Neural crest cell (in vitro differentiated cells): ENCODE measurements at regions not wholly inside any gene's neighbourhood (a gene's known extent, or its start where the extent isn't known, plus 50 kb on each side); places are given as distances from the start of the nearest gene placed in this dataset.
"Not testable (repeated sequence)": the region's sequence is repeated elsewhere in the genome, so short reads cannot be mapped to it uniquely, and the experiment has no call there.

Experiments used
- DNase-seq: peaks from one replicate; pipeline ENCODE4 v3.0.0; 2021; ENCODE audit warnings: low read depth, mixed read lengths, low spot score
- H3K27ac Mint-ChIP-seq: one replicate; pipeline ENCODE4 v1.8.0; 2021; ENCODE audit warnings: mild to moderate bottlenecking, mixed read lengths; ENCODE audit not compliant: unreplicated experiment
- H3K27me3 Mint-ChIP-seq: 2 replicates; pipeline ENCODE4 v1.8.0; 2021; ENCODE audit warnings: low read depth, mild to moderate bottlenecking, mixed read lengths
- H3K36me3 Mint-ChIP-seq: 2 replicates; pipeline ENCODE4 v1.8.0; 2021; ENCODE audit warnings: low read depth, mild to moderate bottlenecking, mixed read lengths
- H3K4me1 Mint-ChIP-seq: 2 replicates; pipeline ENCODE4 v1.8.0; 2021; ENCODE audit warnings: mixed read lengths
- H3K4me3 Mint-ChIP-seq: one replicate; pipeline ENCODE4 v1.8.0; 2021; ENCODE audit warnings: mild to moderate bottlenecking, mixed read lengths
- H3K9me3 Mint-ChIP-seq: 2 replicates; pipeline ENCODE4 v1.8.0; 2021; ENCODE audit warnings: mixed read lengths
- TF ChIP-seq, protein P1 (sequence below): fragments of 200-600 bp; sonication (generic); conservative IDR thresholded peaks from 2 replicates; pipeline ENCODE4 v1.5.0; 2021; ENCODE audit warnings: antibody characterized with exemption, mild to moderate bottlenecking

DNA sequence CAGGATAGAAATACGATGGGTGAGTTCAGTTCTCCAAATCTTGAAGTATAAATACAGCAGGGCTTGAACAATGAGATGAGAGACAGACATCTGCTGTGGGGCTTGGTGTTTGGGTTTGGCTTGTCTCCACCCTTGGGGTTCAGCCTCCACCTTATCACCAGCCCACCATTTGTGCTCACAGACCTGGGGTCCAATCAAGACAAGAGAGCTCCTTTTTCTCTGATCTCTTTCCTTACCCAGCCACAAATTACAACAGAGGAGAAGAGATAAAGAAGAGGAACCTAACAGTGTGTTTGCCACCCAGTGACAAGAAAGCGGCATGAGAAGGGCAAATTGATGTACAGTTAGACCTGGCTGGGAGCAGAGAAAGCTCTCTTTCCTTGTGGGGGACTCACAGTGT is 204.5 kb upstream of the CXCR4 start:
- Mint-ChIP-seq H3K36me3 (no peaks in the 10 kb centered on the region), H3K27ac (no peak overlapping the region), H3K4me1 (peaks cover 21% of the 10 kb centered on the region), H3K9me3 (no peaks in the 10 kb centered on the region), H3K27me3 (no peaks in the 10 kb centered on the region), H3K4me3 (no peak overlapping the region)
- TF ChIP-seq, protein P1, sequence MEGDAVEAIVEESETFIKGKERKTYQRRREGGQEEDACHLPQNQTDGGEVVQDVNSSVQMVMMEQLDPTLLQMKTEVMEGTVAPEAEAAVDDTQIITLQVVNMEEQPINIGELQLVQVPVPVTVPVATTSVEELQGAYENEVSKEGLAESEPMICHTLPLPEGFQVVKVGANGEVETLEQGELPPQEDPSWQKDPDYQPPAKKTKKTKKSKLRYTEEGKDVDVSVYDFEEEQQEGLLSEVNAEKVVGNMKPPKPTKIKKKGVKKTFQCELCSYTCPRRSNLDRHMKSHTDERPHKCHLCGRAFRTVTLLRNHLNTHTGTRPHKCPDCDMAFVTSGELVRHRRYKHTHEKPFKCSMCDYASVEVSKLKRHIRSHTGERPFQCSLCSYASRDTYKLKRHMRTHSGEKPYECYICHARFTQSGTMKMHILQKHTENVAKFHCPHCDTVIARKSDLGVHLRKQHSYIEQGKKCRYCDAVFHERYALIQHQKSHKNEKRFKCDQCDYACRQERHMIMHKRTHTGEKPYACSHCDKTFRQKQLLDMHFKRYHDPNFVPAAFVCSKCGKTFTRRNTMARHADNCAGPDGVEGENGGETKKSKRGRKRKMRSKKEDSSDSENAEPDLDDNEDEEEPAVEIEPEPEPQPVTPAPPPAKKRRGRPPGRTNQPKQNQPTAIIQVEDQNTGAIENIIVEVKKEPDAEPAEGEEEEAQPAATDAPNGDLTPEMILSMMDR = no peak
- no peak for DNase-seq

DNA sequence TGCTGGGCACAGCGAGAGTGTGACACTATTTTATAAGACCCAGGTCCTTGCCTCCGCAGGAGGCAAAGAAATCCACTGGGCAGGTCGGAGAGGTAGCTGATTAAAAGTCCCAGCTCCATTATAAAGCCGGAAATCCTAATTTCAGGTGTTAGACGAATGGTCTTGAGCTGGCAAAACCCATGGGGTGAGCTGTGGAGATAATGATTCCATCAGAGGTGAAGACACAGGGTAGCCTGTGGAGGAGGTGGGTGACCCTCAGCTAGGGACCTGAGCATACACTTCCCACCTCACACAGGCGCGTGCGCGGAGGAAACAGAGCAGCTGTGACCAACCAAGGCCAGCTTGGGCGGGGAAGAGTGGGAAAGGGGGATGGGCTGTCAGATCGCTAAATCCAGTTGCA is 201.7 kb upstream of the CXCR4 start:
- H3K4me1 Mint-ChIP-seq = peaks cover 17% of the 10 kb centered on the region
- no peak overlapping the region for H3K27ac Mint-ChIP-seq
- H3K36me3 Mint-ChIP-seq = no peaks in the 10 kb centered on the region
- H3K9me3 Mint-ChIP-seq = no peaks in the 10 kb centered on the region
- H3K27me3 Mint-ChIP-seq = no peaks in the 10 kb centered on the region
- H3K4me3 Mint-ChIP-seq = no peak overlapping the region
- no peak for DNase-seq
- TF ChIP-seq, protein P1 = no peak

DNA sequence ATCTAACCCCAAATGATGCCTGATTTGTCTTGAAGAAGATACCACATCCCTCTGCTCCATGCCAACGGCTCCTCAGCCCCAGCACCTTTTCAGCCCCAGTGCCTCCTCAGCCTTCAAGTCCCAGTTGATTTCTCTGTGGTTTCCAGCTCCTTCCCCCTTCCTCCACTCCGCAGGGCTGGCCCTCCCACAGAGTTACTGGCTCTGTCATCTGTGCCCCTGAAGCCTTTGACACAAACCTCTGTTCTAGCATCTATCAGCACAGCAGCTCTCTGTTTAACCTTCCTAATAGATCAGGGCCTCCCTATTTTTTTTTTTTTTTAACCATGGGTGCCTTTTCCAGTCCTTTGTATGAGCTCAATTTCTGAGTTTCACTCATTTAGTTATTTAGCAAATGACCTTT is 201.3 kb upstream of the CXCR4 start:
- H3K27ac Mint-ChIP-seq = no peak overlapping the region
- H3K36me3 Mint-ChIP-seq = no peaks in the 10 kb centered on the region
- TF ChIP-seq, protein P1 = no peak
- no peak for DNase-seq
- no peaks in the 10 kb centered on the region for H3K27me3 Mint-ChIP-seq
- H3K4me3 Mint-ChIP-seq = no peak overlapping the region
- H3K4me1 Mint-ChIP-seq = peaks cover 17% of the 10 kb centered on the region
- H3K9me3 Mint-ChIP-seq = no peaks in the 10 kb centered on the region

DNA sequence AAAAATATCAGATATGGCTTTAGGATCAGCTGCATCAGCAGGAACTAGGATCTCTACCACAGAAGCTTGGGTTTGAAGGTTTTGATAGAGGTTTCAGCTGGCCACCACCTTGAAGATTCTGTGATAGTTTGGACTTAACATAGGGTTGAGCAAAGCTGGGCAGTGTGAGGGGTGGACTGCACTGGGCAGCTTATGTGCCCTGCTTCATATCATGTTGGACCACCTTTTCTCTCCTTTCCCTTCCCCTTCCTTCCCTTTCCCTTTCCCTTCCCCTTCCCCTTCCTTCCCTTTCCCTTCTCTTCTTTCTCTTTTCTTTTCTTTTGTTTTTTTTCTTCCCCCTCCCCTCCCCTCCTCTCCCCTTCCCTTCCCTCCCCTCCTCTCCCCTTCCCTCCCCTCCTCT is 196.3 kb upstream of the CXCR4 start:
- H3K9me3 Mint-ChIP-seq = no peaks in the 10 kb centered on the region
- no peak overlapping the region for H3K4me3 Mint-ChIP-seq
- no peaks in the 10 kb centered on the region for H3K27me3 Mint-ChIP-seq
- H3K4me1 Mint-ChIP-seq = peaks cover 29% of the 10 kb centered on the region
- no peaks in the 10 kb centered on the region for H3K36me3 Mint-ChIP-seq
- H3K27ac Mint-ChIP-seq = no peak overlapping the region
- TF ChIP-seq, protein P1 = no peak
- DNase-seq = no peak

DNA sequence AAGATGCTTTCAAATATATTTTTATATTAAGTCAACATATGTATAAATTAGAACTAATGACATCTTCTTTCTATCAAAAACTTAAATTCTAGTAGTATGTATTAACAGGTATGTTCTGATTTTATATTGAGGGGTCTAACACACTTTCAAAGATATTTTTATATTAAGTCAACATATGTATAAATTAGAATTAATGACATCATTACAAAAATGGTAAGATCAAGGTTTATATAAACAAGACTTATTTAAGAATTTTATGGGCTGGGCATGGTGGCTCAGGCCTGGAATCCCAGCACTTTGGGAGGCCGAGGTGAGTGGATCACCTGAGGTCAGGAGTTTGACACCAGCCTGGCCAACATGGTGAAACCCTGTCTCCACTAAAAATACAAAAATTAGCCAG is 194.6 kb upstream of the CXCR4 start:
- peaks cover 26% of the 10 kb centered on the region for H3K4me1 Mint-ChIP-seq
- not testable (repeated sequence) for H3K4me3 Mint-ChIP-seq, H3K36me3 Mint-ChIP-seq, DNase-seq, H3K27ac Mint-ChIP-seq, H3K9me3 Mint-ChIP-seq, H3K27me3 Mint-ChIP-seq

DNA sequence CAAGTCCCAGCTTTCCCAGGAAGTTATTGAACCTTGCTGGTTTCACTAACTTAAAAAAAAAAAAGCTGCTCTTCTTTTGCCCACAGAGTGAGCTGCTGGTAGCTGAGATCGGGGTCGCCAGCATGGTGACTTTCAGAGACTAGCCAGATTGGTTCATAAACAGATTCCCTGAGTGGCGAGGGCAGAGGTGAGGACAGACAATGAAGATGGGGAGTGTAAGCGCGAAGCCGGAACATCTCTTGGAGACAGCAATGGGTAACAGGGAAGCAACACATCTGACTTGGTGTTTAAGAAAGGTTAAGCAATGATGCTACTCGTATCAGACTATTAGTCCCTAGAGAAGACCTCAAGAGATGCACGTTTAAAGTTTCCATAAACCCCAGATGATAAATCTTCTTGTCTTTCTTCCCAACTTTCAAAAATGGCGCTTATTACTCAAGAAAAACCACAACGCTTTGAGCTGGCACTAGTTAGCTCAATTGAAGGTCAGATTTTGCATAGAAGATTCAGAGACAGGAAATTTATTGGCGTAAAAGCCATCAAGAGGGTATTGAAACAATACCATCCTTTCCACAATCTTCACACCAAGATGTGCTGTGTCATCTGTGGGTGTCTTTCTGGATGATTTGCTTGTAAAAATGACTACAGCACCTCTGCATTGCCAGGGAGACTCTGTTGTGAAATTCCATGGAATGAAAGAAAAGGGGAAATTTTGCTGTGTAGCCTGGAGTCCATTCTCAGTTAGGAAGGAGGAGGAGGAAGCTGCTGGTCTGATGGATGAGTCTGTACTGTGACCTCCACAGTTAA is 193.1 kb upstream of the CXCR4 start:
- TF ChIP-seq, protein P1 = no peak
- no peak overlapping the region for H3K4me3 Mint-ChIP-seq
- H3K36me3 Mint-ChIP-seq = no peaks in the 10 kb centered on the region
- no peak overlapping the region for H3K27ac Mint-ChIP-seq
- H3K9me3 Mint-ChIP-seq = peaks cover 4% of the 10 kb centered on the region
- DNase-seq = no peak
- peaks cover 26% of the 10 kb centered on the region for H3K4me1 Mint-ChIP-seq
- H3K27me3 Mint-ChIP-seq = no peaks in the 10 kb centered on the region
